ENCODE measurements at regions not wholly inside any gene's neighbourhood (a gene's known extent, or its start where the extent isn't known, plus 50 kb on each side); places are given as distances from the start of the nearest gene placed in this dataset.

DNA sequence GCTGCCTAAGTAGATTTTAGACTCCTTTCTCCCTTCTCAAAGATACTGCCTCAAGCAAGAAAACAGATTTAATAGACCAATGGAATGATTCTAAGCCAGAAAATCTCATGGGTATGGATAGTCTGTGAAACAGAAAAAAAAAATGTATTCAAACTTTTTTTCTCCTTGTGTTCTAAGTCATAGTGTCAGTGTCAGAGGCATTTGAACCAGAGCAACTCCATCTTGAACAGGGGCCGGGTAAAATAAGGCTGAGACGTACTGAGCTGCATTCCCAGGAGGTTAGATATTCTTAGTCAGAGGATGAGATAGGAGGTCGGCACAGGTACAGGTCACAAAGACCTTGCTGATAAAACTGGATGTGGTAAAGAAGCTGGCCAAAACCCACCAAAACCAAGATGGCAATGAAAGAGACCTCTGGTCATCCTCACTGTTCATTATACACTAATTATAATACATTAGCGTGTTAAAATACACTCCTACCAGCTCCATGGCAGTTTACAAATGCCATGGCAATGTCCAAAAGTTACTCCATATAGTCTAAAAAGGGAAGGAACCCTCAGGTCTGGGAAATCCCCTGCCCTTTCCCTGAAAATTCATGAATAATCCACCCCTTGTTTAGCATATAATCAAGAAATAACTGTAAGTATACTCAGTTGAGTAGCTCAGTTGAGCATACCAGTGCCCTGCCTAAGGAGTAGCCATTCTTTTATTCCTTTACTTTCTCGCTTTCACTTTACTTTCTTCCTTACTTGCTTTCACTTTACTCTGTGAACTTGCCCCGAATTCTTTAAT, 72.8 kb upstream of the GOLGA8B start (continued):
- TF ChIP-seq ZNF311 (CRISPR knock-in tag; IDR thresholded peaks at IDR 0.05) (peak; percentile 99), GTF3C2 (IDR thresholded peaks at IDR 0.05; ENCODE audit: borderline replicate concordance, extremely low read depth, insufficient read length) (no peak), POLR2H (tag; IDR thresholded peaks at IDR 0.05; ENCODE audit: low read depth) (0 out of 2 replicates have a peak, but pooled peaks have one; percentile 17), SRF (CRISPR knock-in tag; IDR thresholded peaks at IDR 0.05) (peak in 1 of 2 experiments; percentile 66; a peak in 1 of 4 replicates), TBP (optimal IDR thresholded peaks at IDR 0.05; ENCODE audit: low read depth, low read length) (no peak), RBFOX2 (IDR thresholded peaks at IDR 0.05; ENCODE audit: low read depth, low read length) (no peak), ZBTB49 (CRISPR knock-in tag; IDR thresholded peaks at IDR 0.05; ENCODE audit: borderline replicate concordance) (no peak), CHAMP1 (IDR thresholded peaks at IDR 0.05) (no peak), CBFB (CRISPR knock-in tag; IDR thresholded peaks at IDR 0.05) (no peak), TCF7L2 (IDR thresholded peaks at IDR 0.05; ENCODE audit: low read depth, low read length) (no peak), ZNF41 (CRISPR knock-in tag; conservative IDR thresholded peaks at IDR 0.05) (peak; percentile 94), ZNF217 (CRISPR knock-in tag; IDR thresholded peaks at IDR 0.05) (no peak), ARID3A (IDR thresholded peaks at IDR 0.05; ENCODE audit: borderline replicate concordance, low read depth, low read length) (no peak), HDAC8 (tag; IDR thresholded peaks at IDR 0.05) (peak; percentile 94), ELF1 (tag; IDR thresholded peaks at IDR 0.05) (no peak), HIVEP1 (CRISPR knock-in tag; IDR thresholded peaks at IDR 0.05) (peak; percentile 92), DIDO1 (tag; IDR thresholded peaks at IDR 0.05; ENCODE audit: low read depth) (peak; percentile 47; the same call in 1 of the 2 replicates)
